ENCODE measurements at regions not wholly inside any gene's neighbourhood (a gene's known extent, or its start where the extent isn't known, plus 50 kb on each side); places are given as distances from the start of the nearest gene placed in this dataset.

DNA sequence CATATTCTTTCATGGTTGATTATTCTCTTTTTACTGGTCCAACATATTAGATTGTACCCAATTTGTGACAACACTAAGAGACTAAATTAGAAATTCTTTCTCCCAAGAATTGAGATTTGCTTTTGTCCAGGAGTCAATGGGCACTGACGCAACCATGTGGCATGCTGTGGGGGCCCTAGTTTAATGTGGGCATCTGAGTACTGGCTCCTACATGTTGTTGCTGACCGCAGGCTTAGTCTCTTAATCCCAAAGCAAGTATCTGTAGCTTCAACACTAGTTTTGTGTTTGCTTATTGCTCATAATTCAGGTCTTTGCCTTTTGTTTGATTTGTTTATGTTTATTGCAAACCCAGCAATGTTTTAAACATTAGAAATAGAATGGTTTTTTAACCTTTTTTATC lies 263.4 kb upstream of the NDST4 start:
- Histone ChIP-seq H3K9me3 (no peaks in the 10 kb centered on the region), H3K4me3 (no peak overlapping the region), H3K4me1 (no peaks in the 10 kb centered on the region), H3K27me3 (no peaks in the 10 kb centered on the region), H3K36me3 (no peaks in the 10 kb centered on the region), H3K27ac (no peak overlapping the region)
- intact Hi-C loops (cut with DNase I; ENCODE audit: low total_unique reads): no loop called here
- DNase-seq: no peak
- TF ChIP-seq POLR2A (IDR thresholded peaks at IDR 0.05): no peak
- TF ChIP-seq, protein P1, sequence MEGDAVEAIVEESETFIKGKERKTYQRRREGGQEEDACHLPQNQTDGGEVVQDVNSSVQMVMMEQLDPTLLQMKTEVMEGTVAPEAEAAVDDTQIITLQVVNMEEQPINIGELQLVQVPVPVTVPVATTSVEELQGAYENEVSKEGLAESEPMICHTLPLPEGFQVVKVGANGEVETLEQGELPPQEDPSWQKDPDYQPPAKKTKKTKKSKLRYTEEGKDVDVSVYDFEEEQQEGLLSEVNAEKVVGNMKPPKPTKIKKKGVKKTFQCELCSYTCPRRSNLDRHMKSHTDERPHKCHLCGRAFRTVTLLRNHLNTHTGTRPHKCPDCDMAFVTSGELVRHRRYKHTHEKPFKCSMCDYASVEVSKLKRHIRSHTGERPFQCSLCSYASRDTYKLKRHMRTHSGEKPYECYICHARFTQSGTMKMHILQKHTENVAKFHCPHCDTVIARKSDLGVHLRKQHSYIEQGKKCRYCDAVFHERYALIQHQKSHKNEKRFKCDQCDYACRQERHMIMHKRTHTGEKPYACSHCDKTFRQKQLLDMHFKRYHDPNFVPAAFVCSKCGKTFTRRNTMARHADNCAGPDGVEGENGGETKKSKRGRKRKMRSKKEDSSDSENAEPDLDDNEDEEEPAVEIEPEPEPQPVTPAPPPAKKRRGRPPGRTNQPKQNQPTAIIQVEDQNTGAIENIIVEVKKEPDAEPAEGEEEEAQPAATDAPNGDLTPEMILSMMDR (IDR thresholded peaks at IDR 0.05): no peak

DNA sequence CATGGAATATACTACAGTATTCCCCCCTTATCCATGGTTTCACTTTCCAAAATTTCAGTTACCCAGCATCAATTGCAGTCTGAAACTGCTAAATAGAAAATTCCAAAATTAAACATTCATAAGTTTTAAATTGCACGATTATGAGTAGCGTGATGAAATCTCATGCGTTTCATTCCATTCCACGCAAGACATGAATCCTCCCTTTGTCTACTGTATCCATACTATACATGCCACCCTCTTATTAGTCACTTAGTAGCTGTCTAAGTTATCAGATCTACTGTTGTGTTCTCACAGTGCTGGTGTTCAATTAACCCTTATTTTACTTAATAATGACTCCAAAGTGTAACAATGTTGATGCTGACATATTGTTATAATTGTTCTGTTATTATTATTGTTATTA lies 261.2 kb upstream of the NDST4 start:
- Histone ChIP-seq H3K4me1 (no peaks in the 10 kb centered on the region), H3K9me3 (no peaks in the 10 kb centered on the region), H3K27me3 (no peaks in the 10 kb centered on the region), H3K4me3 (no peak overlapping the region), H3K36me3 (no peaks in the 10 kb centered on the region), H3K27ac (no peak overlapping the region)
- intact Hi-C loops (cut with DNase I; ENCODE audit: low total_unique reads): no loop called here
- TF ChIP-seq, protein P1 (IDR thresholded peaks at IDR 0.05): no peak
- DNase-seq: no peak

DNA sequence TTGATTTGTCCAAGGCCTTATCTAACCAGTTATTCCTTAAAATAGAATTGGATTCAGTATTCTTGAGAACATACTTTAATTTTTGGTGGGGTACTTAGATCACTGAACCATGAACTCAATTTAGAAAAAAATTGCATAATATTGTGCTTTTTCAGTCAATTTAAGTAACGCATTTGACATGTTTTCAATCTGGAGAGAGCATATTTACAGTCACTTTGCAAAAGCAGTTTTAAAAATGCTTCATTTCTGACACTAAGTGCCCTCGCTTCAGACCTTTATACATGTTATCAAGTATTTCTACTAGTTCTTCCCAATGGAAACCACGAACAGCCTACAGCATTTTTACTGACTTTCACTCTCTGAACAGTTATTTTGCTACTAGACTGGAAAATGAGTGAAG lies 257.1 kb upstream of the NDST4 start:
- TF ChIP-seq, protein P1 (IDR thresholded peaks at IDR 0.05): no peak
- TF ChIP-seq POLR2A (IDR thresholded peaks at IDR 0.05): no peak
- DNase-seq: no peak
- Histone ChIP-seq H3K27ac (no peak overlapping the region), H3K36me3 (no peaks in the 10 kb centered on the region), H3K4me3 (no peak overlapping the region), H3K9me3 (no peaks in the 10 kb centered on the region), H3K4me1 (no peaks in the 10 kb centered on the region), H3K27me3 (no peaks in the 10 kb centered on the region)
- intact Hi-C loops (cut with DNase I; ENCODE audit: low total_unique reads): no loop called here

DNA sequence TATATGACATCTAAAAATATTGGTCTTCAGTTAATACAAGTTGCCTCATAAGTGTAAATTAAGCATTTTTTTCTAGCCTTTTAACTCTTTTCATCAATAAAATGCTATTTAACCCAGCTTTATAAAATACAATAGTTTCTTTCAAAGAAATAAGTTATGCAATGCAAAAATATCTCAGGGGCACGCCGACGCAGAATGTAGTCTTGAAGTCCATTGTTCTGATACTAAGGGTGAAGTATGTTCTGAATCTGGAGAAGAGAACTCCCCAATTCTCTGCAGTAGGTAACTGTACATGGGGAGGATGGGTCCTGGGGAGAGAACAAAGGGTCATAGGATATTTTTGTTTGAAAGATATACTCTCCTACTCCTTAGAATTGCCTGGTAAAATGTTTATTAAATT lies 256.6 kb upstream of the NDST4 start:
- no peak overlapping the region for H3K27ac ChIP-seq
- no peak overlapping the region for H3K4me3 ChIP-seq
- no peak for DNase-seq
- no peaks in the 10 kb centered on the region for H3K36me3 ChIP-seq
- TF ChIP-seq, protein P1 (IDR thresholded peaks at IDR 0.05): no peak
- TF ChIP-seq POLR2A (IDR thresholded peaks at IDR 0.05): no peak
- no peaks in the 10 kb centered on the region for H3K27me3 ChIP-seq
- intact Hi-C loops (cut with DNase I; ENCODE audit: low total_unique reads): no loop called here
- H3K9me3 ChIP-seq: no peaks in the 10 kb centered on the region
- H3K4me1 ChIP-seq: no peaks in the 10 kb centered on the region

DNA sequence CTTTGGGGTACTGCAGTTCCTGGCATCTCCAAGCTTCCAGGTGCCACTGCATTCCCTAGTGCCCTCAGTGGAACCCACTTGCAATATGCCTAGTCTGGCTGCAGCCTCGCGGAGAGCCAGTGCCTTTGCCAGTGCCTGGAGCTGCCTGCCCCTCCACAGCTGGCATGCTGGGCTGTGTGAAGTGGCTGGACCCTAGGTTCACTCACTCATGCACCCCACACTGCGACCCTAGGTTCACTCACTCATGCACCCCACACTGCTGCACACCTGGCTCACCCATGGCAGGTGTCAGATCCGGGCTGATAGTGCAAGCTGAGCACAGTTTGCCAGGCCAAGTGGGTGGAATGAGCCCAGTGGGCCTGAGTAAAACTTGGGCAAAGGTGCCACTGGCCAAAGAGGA lies 253.0 kb upstream of the NDST4 start:
- Histone ChIP-seq H3K27ac (no peak overlapping the region), H3K27me3 (no peaks in the 10 kb centered on the region), H3K9me3 (no peaks in the 10 kb centered on the region), H3K4me1 (no peaks in the 10 kb centered on the region), H3K4me3 (no peak overlapping the region), H3K36me3 (no peaks in the 10 kb centered on the region)
- DNase-seq: no peak
- intact Hi-C loops (cut with DNase I; ENCODE audit: low total_unique reads): no loop called here
- no peak for TF ChIP-seq POLR2A (IDR thresholded peaks at IDR 0.05)
- TF ChIP-seq, protein P1 (IDR thresholded peaks at IDR 0.05): no peak
